Left renal pelvis (tissue), 4 donors: ENCODE measurements at regions not wholly inside any gene's neighbourhood (a gene's known extent, or its start where the extent isn't known, plus 50 kb on each side); places are given as distances from the start of the nearest gene placed in this dataset.

Source experiments
- DNase-seq, 4 donors: peaks; one replicate each; pipeline ENCODE4 v3.0.0-alpha.2; 2013; ENCODE audit warnings: low read depth in 4 of 4, low spot score in 3 of 4

DNA sequence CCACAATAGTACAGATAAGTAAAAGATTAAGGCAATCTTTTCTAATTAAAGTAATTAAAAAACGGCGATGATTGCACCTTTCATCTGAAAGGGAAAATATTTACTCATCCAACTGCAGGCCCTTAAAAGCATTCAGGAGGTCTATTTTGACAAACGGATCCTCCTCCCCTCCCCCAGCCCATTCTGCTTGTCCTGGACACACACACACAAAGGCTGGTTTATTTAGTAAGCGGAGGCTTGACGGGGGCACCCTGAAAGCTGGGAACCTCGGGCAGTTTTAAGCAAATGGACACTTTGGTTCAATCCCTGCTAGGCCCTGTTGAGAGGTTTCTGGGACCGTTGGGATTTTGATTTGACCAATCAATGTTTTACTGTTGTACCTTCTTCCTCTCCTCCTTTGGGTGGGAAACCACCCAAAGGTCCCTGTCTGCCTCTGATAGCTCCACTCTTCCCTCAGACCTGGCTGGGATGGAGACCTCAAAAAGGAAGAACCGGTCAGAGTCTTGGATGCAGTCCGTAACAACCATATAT, 135.8 kb upstream of the HAAO start:
- no peak for DNase-seq

GRCh38 chr2:42927334-42928160, 135.2 kb upstream of the HAAO start:
- DNase-seq, result peak in 1 of 4 donors; percentile 73

- no peak for DNase-seq
Observed at GRCh38 chr2:42926434-42927333, 134.3 kb upstream of the HAAO start.

GRCh38 chr2:42925742-42926433, 133.5 kb upstream of the HAAO start:
- no peak for DNase-seq

GRCh38 chr2:42924418-42924886, 132.1 kb upstream of the HAAO start:
- DNase-seq, result no peak

DNA sequence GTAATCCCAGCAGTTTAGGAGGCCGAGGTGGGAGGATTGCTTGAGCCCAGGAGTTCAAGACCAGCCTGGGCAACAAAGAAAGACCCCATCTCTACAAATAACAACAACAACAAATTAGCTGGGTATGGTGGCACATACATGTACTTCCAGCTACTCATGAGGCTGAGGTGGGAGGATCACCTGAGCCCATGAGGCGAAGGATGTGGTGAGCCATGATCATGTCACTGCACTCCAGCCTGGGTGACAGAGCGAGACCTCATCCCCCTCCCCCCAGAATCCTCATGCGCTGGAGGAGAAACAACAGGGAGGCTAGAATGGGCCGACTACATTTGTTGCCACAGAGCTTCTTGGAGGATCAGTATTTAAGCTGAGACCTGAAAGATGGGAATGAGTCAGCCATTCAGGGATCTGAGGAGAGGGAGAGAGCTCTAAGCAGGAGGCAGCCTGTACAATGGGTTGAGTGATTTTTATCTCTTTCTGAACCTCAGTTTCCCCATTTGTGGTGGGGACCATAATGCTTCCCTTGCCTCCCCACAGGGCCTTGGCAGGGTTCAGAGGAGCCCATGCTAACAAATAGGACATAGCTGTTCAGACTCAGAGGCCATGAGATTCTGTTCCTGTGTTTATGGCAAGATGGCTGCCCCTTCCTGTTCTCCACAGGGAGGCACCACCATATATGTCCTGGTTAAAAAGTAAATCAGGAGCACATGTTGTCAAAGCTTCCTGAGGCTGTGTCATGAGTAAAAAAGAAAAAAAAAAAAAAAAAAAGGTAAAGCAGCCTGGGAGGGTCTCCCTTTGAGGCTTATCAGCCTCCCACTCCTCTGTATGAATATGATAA, 131.4 kb upstream of the HAAO start:
- no peak for DNase-seq

GRCh38 chr2:42922790-42923579, 130.6 kb upstream of the HAAO start:
- no peak for DNase-seq

DNA sequence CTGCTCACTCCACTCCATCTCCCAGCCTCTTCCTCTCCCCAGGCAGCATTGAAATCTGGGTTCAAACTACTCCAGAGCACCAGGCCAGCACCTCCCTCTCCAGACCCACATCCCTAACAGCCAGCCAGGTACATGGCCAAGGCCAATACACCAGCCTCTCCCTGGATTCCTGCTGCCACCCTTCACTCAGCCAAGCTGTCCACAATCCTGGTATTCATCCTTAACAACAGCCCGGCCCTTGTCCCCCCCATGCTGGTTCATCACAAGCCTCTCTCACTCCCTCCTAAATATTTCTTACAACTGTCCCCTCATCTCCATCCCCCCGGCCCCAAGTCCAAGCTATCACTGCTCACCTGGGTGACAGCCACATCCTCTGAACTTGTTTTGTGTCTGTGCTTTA, 129.9 kb upstream of the HAAO start:
- no peak for DNase-seq

- no peak for DNase-seq
Observed at GRCh38 chr2:42921721-42922120, 129.3 kb upstream of the HAAO start.

DNA sequence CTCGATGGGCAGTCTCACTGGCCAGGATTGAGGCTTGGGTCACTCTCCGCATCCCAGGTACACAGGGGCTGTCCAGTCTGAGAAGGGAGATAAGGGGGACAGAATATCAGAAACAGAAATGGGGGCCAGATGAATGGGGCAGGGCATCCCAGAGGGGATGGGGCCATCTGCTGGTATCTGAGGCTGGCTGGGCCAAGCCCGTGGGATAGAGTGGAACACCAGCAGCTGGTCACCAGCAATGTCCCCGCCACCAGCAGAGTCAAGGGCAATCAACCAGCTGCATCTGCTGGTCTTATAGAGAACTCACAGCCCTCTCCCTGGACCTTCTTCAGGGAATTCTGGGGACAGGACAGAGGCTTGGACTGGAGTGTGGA, 128.8 kb upstream of the HAAO start:
- DNase-seq, result no peak

- no peak for DNase-seq
Observed at GRCh38 chr2:42920446-42921146, 128.2 kb upstream of the HAAO start.

- no peak for DNase-seq
Observed at GRCh38 chr2:42918671-42919318, 126.4 kb upstream of the HAAO start.

GRCh38 chr2:42918041-42918440, 125.7 kb upstream of the HAAO start:
- no peak for DNase-seq

DNA sequence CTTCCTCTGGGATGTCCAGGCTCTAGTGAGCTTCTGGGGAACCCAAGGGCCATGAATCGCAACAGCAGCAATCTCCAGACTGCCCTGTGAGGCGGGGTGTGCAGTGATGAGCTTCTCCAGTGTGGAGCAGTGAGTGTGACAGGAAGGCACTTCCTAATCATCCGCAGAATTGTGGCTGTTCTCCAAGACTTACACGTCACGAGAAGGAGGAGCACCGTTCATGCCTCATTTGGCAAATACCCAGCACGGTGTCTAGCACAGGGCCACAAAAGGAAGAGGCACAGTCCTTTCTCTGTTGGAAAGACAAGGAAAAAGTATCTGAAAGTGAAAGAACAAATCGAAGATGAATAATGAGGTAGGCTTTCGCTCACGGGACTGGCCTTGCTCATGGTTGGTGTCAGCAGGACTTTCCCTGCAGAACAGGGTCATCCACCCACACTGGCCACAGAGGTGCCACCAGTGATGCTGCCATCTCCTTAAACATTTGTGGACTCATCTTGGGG, 125.1 kb upstream of the HAAO start:
- no peak for DNase-seq

DNA sequence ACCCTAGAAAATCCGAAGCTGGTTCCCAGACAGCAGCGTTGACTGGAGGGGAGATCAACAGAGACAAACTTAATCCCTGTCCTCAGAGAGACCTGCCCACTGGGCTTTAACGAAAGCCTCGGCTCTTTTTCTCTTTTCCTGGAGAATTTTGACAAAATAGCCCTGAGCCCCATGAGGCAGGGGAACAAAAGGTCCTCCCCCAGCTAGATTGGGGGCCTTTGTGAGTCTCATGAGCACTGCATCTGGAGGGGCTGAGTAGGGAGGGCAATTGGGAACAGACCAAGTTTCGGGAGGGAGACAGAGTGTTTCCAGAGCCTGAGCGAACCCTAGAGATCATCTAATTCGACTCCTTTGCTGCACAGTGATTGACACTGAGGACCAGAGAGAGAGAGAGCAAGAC, 123.9 kb upstream of the HAAO start:
- no peak for DNase-seq

GRCh38 chr2:42914860-42915259, 122.5 kb upstream of the HAAO start:
- no peak for DNase-seq

DNA sequence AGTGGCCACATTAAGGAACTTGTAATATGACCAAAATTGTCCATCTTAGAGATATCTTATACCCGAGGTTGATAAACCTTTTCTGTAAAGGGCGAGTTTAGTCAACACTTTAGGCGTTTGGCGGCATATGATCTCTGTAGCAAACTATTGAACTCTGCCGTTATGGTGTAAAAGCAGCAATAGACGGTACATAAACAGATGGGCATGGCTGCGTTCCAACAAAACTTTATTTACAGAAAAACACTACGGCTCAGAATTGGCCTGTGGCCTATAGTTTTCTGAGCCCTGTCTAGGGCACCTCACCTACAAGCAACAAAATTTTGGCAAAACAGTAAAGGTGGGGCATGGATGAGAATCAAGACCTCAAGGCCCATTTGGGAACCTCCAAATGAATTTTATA, 121.9 kb upstream of the HAAO start:
- no peak for DNase-seq
